GM12873 (cell line): ENCODE measurements at regions not wholly inside any gene's neighbourhood (a gene's known extent, or its start where the extent isn't known, plus 50 kb on each side); places are given as distances from the start of the nearest gene placed in this dataset.

Experiments used
- CTCF ChIP-seq: IDR thresholded peaks from 2 replicates; pipeline ENCODE4 v1.5.1; 2012; ENCODE audit warnings: low read depth, mild to moderate bottlenecking, moderate library complexity, low read length, control low read depth; ENCODE audit not compliant: insufficient read depth; ENCODE audit errors: missing control alignments

DNA sequence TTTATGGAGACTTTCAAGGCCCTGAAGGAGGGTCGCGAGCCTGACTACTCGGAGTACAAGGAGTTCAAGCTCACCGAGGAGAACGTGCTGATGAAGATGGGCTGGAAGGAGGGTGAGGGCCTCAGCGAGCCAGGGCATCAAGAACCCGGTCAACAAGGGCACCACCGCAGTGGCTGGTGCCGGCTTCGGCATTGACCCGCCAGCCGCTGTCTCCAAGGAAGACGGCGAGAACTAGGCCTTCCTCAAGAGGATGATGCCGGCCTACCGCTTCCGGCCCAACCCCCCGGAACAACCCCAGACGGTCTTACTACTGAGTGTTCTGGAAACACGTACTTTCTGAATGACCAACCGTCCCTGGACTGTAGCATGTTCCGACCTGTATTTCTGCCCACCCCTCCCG, 169.2 kb downstream of the HINT1 start:
- TF ChIP-seq CTCF: no peak

GRCh38 chr5:130995254-130995515, 169.9 kb downstream of the HINT1 start:
- no peak for TF ChIP-seq CTCF

GRCh38 chr5:130994496-130995253, 170.4 kb downstream of the HINT1 start:
- TF ChIP-seq CTCF: no peak

- no peak for TF ChIP-seq CTCF
These were observed 172.4 kb downstream of the HINT1 start for GRCh38 chr5:130992621-130993020.

GRCh38 chr5:130992095-130992494, 173.0 kb downstream of the HINT1 start:
- TF ChIP-seq CTCF: no peak

DNA sequence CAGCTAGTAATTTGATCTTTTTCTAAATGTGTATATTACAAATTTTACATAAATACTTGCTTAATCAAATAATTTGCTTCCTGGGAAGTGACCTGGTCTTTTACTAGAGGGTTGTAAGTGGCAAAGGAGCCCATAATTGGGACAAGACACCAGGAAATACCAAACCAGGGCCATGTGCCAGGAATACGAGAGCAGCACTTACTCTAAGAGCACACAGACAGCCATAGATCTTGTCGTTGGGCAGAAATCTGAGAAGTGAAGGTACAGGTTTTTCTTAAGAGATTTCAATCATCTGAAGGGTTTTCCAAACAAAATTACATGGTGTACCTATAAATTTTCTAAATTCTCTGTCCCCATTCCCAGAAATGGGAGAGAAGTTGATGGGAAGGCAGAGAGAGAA, 179.3 kb downstream of the HINT1 start:
- no peak for TF ChIP-seq CTCF

DNA sequence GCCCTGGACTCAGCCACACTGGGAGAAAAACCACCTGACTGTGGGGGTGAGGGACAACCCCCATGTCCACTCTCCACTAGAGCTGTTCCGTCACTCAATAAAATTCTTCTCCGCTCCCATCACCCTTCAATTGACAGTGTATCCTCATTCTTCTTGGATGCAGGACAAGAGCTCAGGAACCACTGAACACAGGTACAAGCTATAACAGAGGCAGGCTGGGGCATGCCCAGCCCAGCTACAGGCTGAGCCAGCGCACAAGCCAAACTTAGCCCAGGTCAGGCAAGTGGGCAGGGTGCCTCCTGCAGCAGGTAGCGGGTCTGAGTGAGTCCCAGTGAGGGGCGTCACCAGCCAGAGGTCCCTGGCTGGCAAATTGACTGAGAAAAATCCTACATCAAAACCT, 183.4 kb downstream of the HINT1 start:
- no peak for TF ChIP-seq CTCF
